GM12872 (cell line): ENCODE measurements at regions not wholly inside any gene's neighbourhood (a gene's known extent, or its start where the extent isn't known, plus 50 kb on each side); places are given as distances from the start of the nearest gene placed in this dataset.

ENCODE experiments used
- CTCF ChIP-seq: IDR thresholded peaks from 3 replicates; pipeline ENCODE4 v1.5.1; 2011; ENCODE audit warnings: low read depth, mild to moderate bottlenecking, low read length, moderate library complexity; ENCODE audit not compliant: insufficient read depth

GRCh38 chr7:121599887-121600286 is 203.8 kb upstream of the FAM3C start:
- TF ChIP-seq CTCF: no peak

GRCh38 chr7:121595758-121596696 is 199.9 kb upstream of the FAM3C start:
- TF ChIP-seq CTCF: no peak

GRCh38 chr7:121591926-121592325 is 195.8 kb upstream of the FAM3C start:
- TF ChIP-seq CTCF: no peak

- TF ChIP-seq CTCF: no peak
These were observed 191.3 kb upstream of the FAM3C start for GRCh38 chr7:121587435-121587834.

- TF ChIP-seq CTCF: no peak
These were observed 186.2 kb upstream of the FAM3C start for GRCh38 chr7:121582258-121582657.

- TF ChIP-seq CTCF: no peak
These were observed 183.5 kb upstream of the FAM3C start for GRCh38 chr7:121579639-121580038.

- TF ChIP-seq CTCF: no peak
These were observed 182.6 kb upstream of the FAM3C start for GRCh38 chr7:121578669-121579068.
